HepG2 (cell line): ENCODE measurements at regions not wholly inside any gene's neighbourhood (a gene's known extent, or its start where the extent isn't known, plus 50 kb on each side); places are given as distances from the start of the nearest gene placed in this dataset.

Experiments used
- ATAC-seq: fragments of 200-7000 bp; cut with Tn5 transposase; 3 replicates; pipeline ENCODE4 v1.9.1; 2020; ENCODE audit warnings: mild to moderate bottlenecking, moderate library complexity
- BruUV-seq: library from RNA; stranded (reverse); fragments of 400-500 nt; replicated peaks from 2 replicates; lab custom pipeline; 2021; lab: Mats Ljungman, UMichigan
- CTCF ChIA-PET: fragments of 300-600 bp; formaldehyde crosslinking; extraction: SDS; loops from one replicate; lab custom pipeline; 2021; ENCODE audit warnings: low total read pairs, inconsistent platforms, low intra/inter-chr PET ratio; lab: Yijun Ruan, JAX
- POLR2A ChIA-PET: fragments of 350-600 bp; sonication (Branson Sonifier 250); formaldehyde crosslinking; loops from one replicate; lab custom pipeline; 2020; ENCODE audit warnings: antibody characterized with exemption, inconsistent platforms; lab: Yijun Ruan, JAX
- DNase-seq: peaks from one replicate; pipeline ENCODE4 v3.0.0-alpha.2; 2015; ENCODE audit warnings: low spot score
- FAIRE-seq: peaks from 3 replicates; lab custom pipeline; 2011; peaks lifted over from hg19 to GRCh38; lab: Jason Lieb, UNC
- H2AFZ ChIP-seq: one replicate; pipeline ENCODE4 v1.6.1; 2011; ENCODE audit warnings: low read length, inconsistent platforms
- H3K27ac ChIP-seq: fragments of 300-600 bp; 3 replicates; pipeline ENCODE4 v1.8.0; 2011; ENCODE audit warnings: mixed run types, mild to moderate bottlenecking, mixed read lengths, low read length, inconsistent platforms; ENCODE audit not compliant: insufficient read depth; ENCODE audit errors: extremely low read length
- H3K27me3 ChIP-seq, 2 experiments: fragments of 200-600 bp in 1 of 2; 2 replicates in 1 of 2; 3 replicates in 1 of 2; pipeline versions ENCODE4 v1.6.0 to v1.8.0; 2011; ENCODE audit warnings: low read length in 2 of 2, mild to moderate bottlenecking in 2 of 2, moderate library complexity in 2 of 2, inconsistent platforms in 1 of 2; ENCODE audit not compliant: insufficient read depth in 2 of 2, control insufficient read depth in 1 of 2
- H3K36me3 ChIP-seq, 2 experiments: fragments of 200-600 bp in 1 of 2; replicated peaks in 1 of 2; 2 replicates in 1 of 2; 3 replicates in 1 of 2; pipeline versions ENCODE4 v1.5.1 to v1.8.0; 2011; ENCODE audit warnings: low read length in 2 of 2, inconsistent platforms in 1 of 2; ENCODE audit not compliant: insufficient read depth in 2 of 2, control insufficient read depth in 1 of 2
- H3K4me1 ChIP-seq: 2 replicates; pipeline ENCODE4 v1.5.1; 2012; ENCODE audit warnings: low read length, inconsistent platforms; ENCODE audit not compliant: insufficient read depth
- H3K4me2 ChIP-seq: 2 replicates; pipeline ENCODE4 v1.6.0; 2011; ENCODE audit warnings: low read depth, low read length, inconsistent platforms
- H3K4me3 ChIP-seq, 3 experiments: fragments of 200-600 bp in 1 of 3; sonication (generic), shearing (Covaris generic) in 1 of 3; replicated peaks in 1 of 3; 2 replicates each; pipeline ENCODE4 v1.5.1; 2011 to 2016; ENCODE audit warnings: low read length in 3 of 3, inconsistent platforms in 2 of 3, low read depth in 2 of 3, mild to moderate bottlenecking in 2 of 3, control low read depth in 1 of 3, mixed read lengths in 1 of 3; ENCODE audit not compliant: insufficient read depth in 1 of 3
- H3K79me2 ChIP-seq: one replicate; pipeline ENCODE4 v1.6.1; 2011; ENCODE audit warnings: low read length, inconsistent platforms; ENCODE audit not compliant: insufficient read depth
- H3K9ac ChIP-seq: 2 replicates; pipeline ENCODE4 v1.6.0; 2011; ENCODE audit warnings: mild to moderate bottlenecking, low read depth, low read length, inconsistent platforms; ENCODE audit not compliant: insufficient read depth
- H3K9me3 ChIP-seq: 2 replicates; pipeline ENCODE4 v1.5.1; 2012; ENCODE audit warnings: mild to moderate bottlenecking, low read length
- H4K20me1 ChIP-seq: 2 replicates; pipeline ENCODE4 v1.6.0; 2011; ENCODE audit warnings: inconsistent platforms, mild to moderate bottlenecking, low read length, moderate library complexity; ENCODE audit not compliant: insufficient read depth
- CBX5 ChIP-seq: sonication (generic); formaldehyde crosslinking; IDR thresholded peaks from 2 replicates; pipeline ENCODE4 v1.4.0; 2020; ENCODE audit warnings: missing genetic modification reagents, borderline replicate concordance
- GABPB1 ChIP-seq: IDR thresholded peaks from 2 replicates; pipeline ENCODE4 v1.6.1; 2016; ENCODE audit warnings: mild to moderate bottlenecking, missing genetic modification reagents, moderate library complexity, missing compliant biosample characterization
- GATA4 ChIP-seq: sonication (generic); IDR thresholded peaks from 2 replicates; pipeline ENCODE4 v1.6.1; 2016; ENCODE audit warnings: antibody characterized with exemption, low read depth, borderline replicate concordance
- GZF1 ChIP-seq: sonication (generic); formaldehyde crosslinking; IDR thresholded peaks from 2 replicates; pipeline ENCODE4 v1.5.1; 2020; ENCODE audit warnings: mild to moderate bottlenecking, missing genetic modification reagents
- KLF11 ChIP-seq: IDR thresholded peaks from 2 replicates; pipeline ENCODE4 v1.6.1; 2016; ENCODE audit warnings: missing compliant biosample characterization
- MBD4 ChIP-seq: IDR thresholded peaks from 2 replicates; pipeline ENCODE4 v1.6.1; 2012; ENCODE audit warnings: low read length, inconsistent platforms, borderline replicate concordance
- NKX3-1 ChIP-seq: sonication (generic); formaldehyde crosslinking; IDR thresholded peaks from 2 replicates; pipeline ENCODE4 v1.5.0; 2020; ENCODE audit warnings: missing genetic modification reagents
- NR2C2 ChIP-seq: sonication (generic); formaldehyde crosslinking; IDR thresholded peaks from 2 replicates; pipeline ENCODE4 v1.4.0; 2020; ENCODE audit warnings: missing genetic modification reagents, mild to moderate bottlenecking, moderate library complexity, borderline replicate concordance
- REXO4 ChIP-seq: sonication (generic); formaldehyde crosslinking; IDR thresholded peaks from 2 replicates; pipeline ENCODE4 v1.8.0; 2022; ENCODE audit warnings: missing genetic modification reagents, mild to moderate bottlenecking, borderline replicate concordance
- SRSF1 ChIP-seq: fragments of 200-400 bp; formaldehyde crosslinking; optimal IDR thresholded peaks from 2 replicates; pipeline ENCODE3; 2017; ENCODE audit warnings: mild to moderate bottlenecking, low read depth, low read length, moderate library complexity
- TRIM24 ChIP-seq: sonication (generic); formaldehyde crosslinking; IDR thresholded peaks from 2 replicates; pipeline ENCODE4 v1.8.0; 2022; ENCODE audit warnings: mild to moderate bottlenecking, missing genetic modification reagents
- ZBTB49 ChIP-seq: sonication (generic); formaldehyde crosslinking; IDR thresholded peaks from 2 replicates; pipeline ENCODE4 v1.4.0; 2020; ENCODE audit warnings: missing genetic modification reagents, borderline replicate concordance
- ZFP1 ChIP-seq: IDR thresholded peaks from 2 replicates; pipeline ENCODE4 v1.6.1; 2016
- ZMYM2 ChIP-seq: sonication (generic); formaldehyde crosslinking; IDR thresholded peaks from 2 replicates; pipeline ENCODE4 v1.8.0; 2022; ENCODE audit warnings: mild to moderate bottlenecking, missing genetic modification reagents
- ZNF101 ChIP-seq: sonication (generic); formaldehyde crosslinking; IDR thresholded peaks from 2 replicates; pipeline ENCODE4 v1.4.0; 2020; ENCODE audit warnings: mild to moderate bottlenecking, low read depth, missing genetic modification reagents, borderline replicate concordance
- ZNF124 ChIP-seq: sonication (generic); formaldehyde crosslinking; IDR thresholded peaks from 2 replicates; pipeline ENCODE4 v1.4.0; 2020; ENCODE audit warnings: missing genetic modification reagents
- ZNF136 ChIP-seq: sonication (generic); formaldehyde crosslinking; IDR thresholded peaks from 2 replicates; pipeline ENCODE4 v1.8.1; 2022; ENCODE audit warnings: low read depth, mild to moderate bottlenecking, moderate library complexity, missing genetic modification reagents
- ZNF512 ChIP-seq: sonication (generic); formaldehyde crosslinking; IDR thresholded peaks from 2 replicates; pipeline ENCODE4 v1.4.0; 2020; ENCODE audit warnings: mild to moderate bottlenecking, missing genetic modification reagents
- ZNF773 ChIP-seq: sonication (generic); formaldehyde crosslinking; IDR thresholded peaks from 2 replicates; pipeline ENCODE4 v1.4.0; 2020; ENCODE audit warnings: missing genetic modification reagents, borderline replicate concordance
- WGBS: methylation state at CpG from one replicate; pipeline ENCODE4 v1.1.6; 2017; ENCODE audit warnings: low lambda C conversion rate; 5-methylcytosine and 5-hydroxymethylcytosine counted together
- in situ Hi-C: cut with HindIII; loops from 2 replicates; pipeline ENCODE4 v1.10.0; 2017; ENCODE audit warnings: low pct_unique_long_range_greater_than_20kb; ENCODE audit not compliant: extremely low pct_ligation_motif_present
- intact Hi-C: fragments of 100-400 bp; cut with micrococcal nuclease; formaldehyde crosslinking; loops from one replicate; pipeline ENCODE4 v1.10.0; 2022; ENCODE audit not compliant: unreplicated experiment

GRCh38 chr3:159657629-159658028 lies 331.0 kb upstream of the IL12A start:
- BruUV-seq: no TSS peak
- FAIRE-seq (no peak), DNase-seq (no peak), ATAC-seq (no peak)
- Histone ChIP-seq H3K9ac (no peak overlapping the region), H3K4me2 (no peak overlapping the region), H3K36me3 (no peaks in the 10 kb centered on the region), H3K4me1 (no peaks in the 10 kb centered on the region), H3K27ac (no peak overlapping the region), H2AFZ (no peak overlapping the region), H3K4me3 (no peak overlapping the region), H4K20me1 (no peaks in the 10 kb centered on the region), H3K9me3 (no peaks in the 10 kb centered on the region), H3K79me2 (no peaks in the 10 kb centered on the region), H3K27me3 (no peaks in the 10 kb centered on the region)
- WGBS: 21% methylated on average over 5 of the region's 6 CpGs
- in situ Hi-C loops: no loop called here
- no peak for TF ChIP-seq MBD4
- no peak for TF ChIP-seq ZMYM2
- no peak for TF ChIP-seq ZNF512
- no peak for TF ChIP-seq REXO4 (CRISPR knock-in tag)
- CTCF ChIA-PET: no interaction called here
- POLR2A ChIA-PET: no interaction called here
- intact Hi-C loops: no loop called here

GRCh38 chr3:159660326-159660725 lies 328.3 kb upstream of the IL12A start:
- 24% methylated on average over 3 of the region's 3 CpGs for WGBS
- no peak for ATAC-seq
- Histone ChIP-seq H3K4me2 (no peak overlapping the region), H3K36me3 (no peaks in the 10 kb centered on the region), H3K9ac (no peak overlapping the region), H3K79me2 (no peaks in the 10 kb centered on the region), H3K27me3 (no peaks in the 10 kb centered on the region), H3K9me3 (no peaks in the 10 kb centered on the region), H2AFZ (no peak overlapping the region), H4K20me1 (no peaks in the 10 kb centered on the region), H3K4me1 (no peaks in the 10 kb centered on the region), H3K4me3 (no peak overlapping the region), H3K27ac (no peak overlapping the region)
- DNase-seq: no peak
- no peak for FAIRE-seq
- intact Hi-C loops: no loop called here
- BruUV-seq: no TSS peak
- ChIA-PET POLR2A (no interaction called here), CTCF (no interaction called here)
- in situ Hi-C loops: no loop called here
- no peak for TF ChIP-seq KLF11
- no peak for TF ChIP-seq TRIM24 (CRISPR knock-in tag)
- no peak for TF ChIP-seq NR2C2 (CRISPR knock-in tag)
- TF ChIP-seq ZNF124 (CRISPR knock-in tag): no peak
- TF ChIP-seq ZNF101: no peak
- TF ChIP-seq NKX3-1 (CRISPR knock-in tag): no peak
- no peak for TF ChIP-seq GZF1 (CRISPR knock-in tag)
- no peak for TF ChIP-seq GATA4
- no peak for TF ChIP-seq ZNF773 (CRISPR knock-in tag)
- TF ChIP-seq GABPB1: no peak
- no peak for TF ChIP-seq ZBTB49
- TF ChIP-seq ZNF136 (CRISPR knock-in tag): no peak
- TF ChIP-seq SRSF1: no peak
- no peak for TF ChIP-seq ZFP1 (CRISPR knock-in tag)
- no peak for TF ChIP-seq CBX5
